Mucosa of rectum (tissue), 2 donors: ENCODE measurements at regions not wholly inside any gene's neighbourhood (a gene's known extent, or its start where the extent isn't known, plus 50 kb on each side); places are given as distances from the start of the nearest gene placed in this dataset.
"Not testable (repeated sequence)": the region's sequence is repeated elsewhere in the genome, so short reads cannot be mapped to it uniquely, and the experiment has no call there.

Experiments
- H3K27ac ChIP-seq, 2 donors: one replicate each; pipeline ENCODE4 v1.7.0; 2013; ENCODE audit warnings: inconsistent platforms in 2 of 2, low read depth in 2 of 2, low read length in 2 of 2
- H3K27me3 ChIP-seq, 2 donors: one replicate each; pipeline ENCODE4 v1.7.0; 2013; ENCODE audit warnings: low read length in 2 of 2; ENCODE audit not compliant: control insufficient read depth in 2 of 2, insufficient read depth in 2 of 2
- H3K36me3 ChIP-seq, 2 donors: one replicate each; pipeline ENCODE4 v1.7.0; 2013; ENCODE audit warnings: low read length in 2 of 2; ENCODE audit not compliant: control insufficient read depth in 2 of 2, insufficient read depth in 2 of 2
- H3K4me1 ChIP-seq, 2 donors: one replicate each; pipeline ENCODE4 v1.7.0; 2013; ENCODE audit warnings: low read length in 2 of 2, mild to moderate bottlenecking in 1 of 2; ENCODE audit not compliant: control insufficient read depth in 2 of 2, insufficient read depth in 2 of 2
- H3K4me3 ChIP-seq, 2 donors: one replicate each; pipeline ENCODE4 v1.7.0; 2013; ENCODE audit warnings: low read length in 2 of 2
- H3K9ac ChIP-seq, 2 donors: one replicate each; pipeline ENCODE4 v1.7.0; 2013; ENCODE audit warnings: low read length in 2 of 2, low read depth in 1 of 2, mild to moderate bottlenecking in 1 of 2
- H3K9me3 ChIP-seq, 2 donors: one replicate each; pipeline ENCODE4 v1.7.0; 2013; ENCODE audit warnings: low read length in 2 of 2; ENCODE audit not compliant: control insufficient read depth in 2 of 2
- donor health status: healthy.
- donor health status: Normal muscosa, but diverticular disease.

GRCh38 chr14:43019826-43020225 is 1413.2 kb downstream of the LRFN5 start:
- Histone ChIP-seq H3K36me3 (no peaks in the 10 kb centered on the region), H3K4me3 (no peak overlapping the region), H3K27ac (no peak overlapping the region), H3K9ac (no peak overlapping the region), H3K4me1 (no peaks in the 10 kb centered on the region), H3K27me3 (no peaks in the 10 kb centered on the region), H3K9me3 (peaks cover 0 to 3% of the 10 kb centered on the region in 2 donors)

DNA sequence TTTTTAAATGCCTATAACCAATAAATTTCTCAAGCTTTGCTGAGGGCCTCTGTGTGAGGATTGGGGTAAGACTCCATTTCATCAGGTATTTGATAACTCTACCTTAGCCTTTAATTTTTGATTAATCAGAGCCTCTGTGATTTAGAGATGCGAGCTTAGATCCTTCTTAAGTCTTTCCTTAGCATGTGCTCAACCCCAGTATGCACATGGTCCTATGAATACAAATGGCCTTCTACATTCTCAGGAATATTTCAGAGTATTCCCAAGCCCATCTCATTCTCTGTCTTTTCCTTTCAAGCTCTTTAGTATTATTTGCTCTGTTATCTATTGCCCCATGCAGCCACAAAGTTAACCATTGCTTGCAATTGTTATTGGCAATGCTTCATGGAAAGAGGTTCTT is 1407.7 kb downstream of the LRFN5 start:
- Histone ChIP-seq H3K9ac (no peak overlapping the region), H3K27ac (no peak overlapping the region), H3K27me3 (no peaks in the 10 kb centered on the region), H3K4me1 (no peaks in the 10 kb centered on the region), H3K9me3 (no peaks in the 10 kb centered on the region), H3K36me3 (no peaks in the 10 kb centered on the region), H3K4me3 (no peak overlapping the region)

GRCh38 chr14:43012817-43013216 is 1406.1 kb downstream of the LRFN5 start:
- Histone ChIP-seq H3K4me3 (no peak overlapping the region), H3K36me3 (no peaks in the 10 kb centered on the region), H3K27ac (no peak overlapping the region), H3K4me1 (no peaks in the 10 kb centered on the region), H3K27me3 (no peaks in the 10 kb centered on the region), H3K9ac (no peak overlapping the region), H3K9me3 (no peaks in the 10 kb centered on the region)

DNA sequence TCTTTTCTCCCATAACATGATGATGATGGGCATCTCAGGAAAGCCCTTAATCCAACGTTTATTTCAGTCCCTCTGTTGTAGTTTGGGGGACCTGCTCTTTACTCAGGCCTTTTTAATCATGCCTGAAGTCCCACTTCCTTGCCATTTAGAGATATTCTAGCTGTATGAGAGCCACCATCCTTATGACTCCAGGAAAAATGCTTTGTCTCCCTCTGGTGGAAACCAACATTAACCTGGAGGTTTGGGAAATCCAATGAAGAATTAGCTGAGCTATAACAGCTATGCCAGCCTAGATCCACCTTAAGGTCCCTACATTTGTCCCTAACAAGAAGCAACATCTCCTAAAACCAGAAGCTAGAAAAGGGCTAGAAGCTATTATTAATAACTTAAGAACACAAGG is 1399.1 kb downstream of the LRFN5 start:
- Histone ChIP-seq H3K27ac (no peak overlapping the region), H3K4me3 (no peak overlapping the region), H3K4me1 (no peaks in the 10 kb centered on the region), H3K36me3 (no peaks in the 10 kb centered on the region), H3K9me3 (peaks cover 5 to 25% of the 10 kb centered on the region in 2 donors), H3K27me3 (no peaks in the 10 kb centered on the region), H3K9ac (no peak overlapping the region)

DNA sequence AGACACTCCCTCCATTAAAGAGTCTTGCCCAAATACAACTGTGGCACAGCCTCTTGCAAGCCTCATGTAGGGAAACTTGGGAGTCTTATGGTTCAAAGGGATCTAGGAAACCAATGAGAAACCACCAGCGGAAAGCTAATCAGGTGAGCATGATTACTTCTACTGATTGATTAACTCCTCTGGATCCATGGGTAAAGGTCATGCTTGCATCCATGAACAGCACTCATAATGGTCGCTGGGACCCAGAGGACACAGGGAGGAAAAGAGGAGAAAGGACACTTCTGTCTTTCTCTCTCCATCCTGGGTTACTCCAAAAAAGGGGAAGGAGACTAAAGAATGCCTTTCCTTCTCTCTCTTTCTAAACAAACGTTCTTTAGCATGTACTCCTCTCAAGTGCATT is 1397.2 kb downstream of the LRFN5 start:
- Histone ChIP-seq H3K36me3 (no peaks in the 10 kb centered on the region), H3K4me1 (no peaks in the 10 kb centered on the region), H3K4me3 (no peak overlapping the region), H3K9ac (no peak overlapping the region), H3K27me3 (no peaks in the 10 kb centered on the region), H3K9me3 (peaks cover 5 to 25% of the 10 kb centered on the region in 2 donors), H3K27ac (no peak overlapping the region)

DNA sequence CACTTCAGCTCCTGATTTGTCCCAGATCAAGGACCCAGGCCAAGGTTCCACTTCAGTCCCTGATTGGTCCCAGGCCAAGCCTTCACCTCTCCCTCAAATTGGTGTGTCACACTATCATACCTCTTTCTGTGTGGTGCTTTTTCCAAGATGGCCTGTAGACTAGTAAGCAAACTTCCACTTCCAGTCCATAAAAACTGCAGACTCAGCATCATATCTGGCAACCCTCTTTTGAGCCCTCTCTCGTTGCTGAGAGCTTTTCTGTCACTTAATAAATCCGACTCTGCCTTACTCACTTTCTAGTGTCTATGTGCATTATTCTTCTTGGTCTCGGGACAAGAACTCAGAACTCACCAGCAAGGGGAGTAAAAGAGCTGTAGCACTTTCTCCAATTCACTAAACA is 1395.1 kb downstream of the LRFN5 start:
- H3K4me1 ChIP-seq: no peaks in the 10 kb centered on the region
- no peak overlapping the region for H3K9ac ChIP-seq
- no peak overlapping the region for H3K4me3 ChIP-seq
- no peaks in the 10 kb centered on the region for H3K36me3 ChIP-seq
- H3K27ac ChIP-seq: no peak overlapping the region
- no peaks in the 10 kb centered on the region for H3K27me3 ChIP-seq
- H3K9me3 ChIP-seq: peaks cover 5 to 25% of the 10 kb centered on the region in 2 donors

- Histone ChIP-seq H3K4me3 (no peak overlapping the region), H3K27ac (no peak overlapping the region), H3K9me3 (no peaks in the 10 kb centered on the region), H3K36me3 (no peaks in the 10 kb centered on the region), H3K4me1 (no peaks in the 10 kb centered on the region), H3K9ac (no peak overlapping the region), H3K27me3 (no peaks in the 10 kb centered on the region)
These were observed 1387.5 kb downstream of the LRFN5 start for GRCh38 chr14:42994051-42994736.

DNA sequence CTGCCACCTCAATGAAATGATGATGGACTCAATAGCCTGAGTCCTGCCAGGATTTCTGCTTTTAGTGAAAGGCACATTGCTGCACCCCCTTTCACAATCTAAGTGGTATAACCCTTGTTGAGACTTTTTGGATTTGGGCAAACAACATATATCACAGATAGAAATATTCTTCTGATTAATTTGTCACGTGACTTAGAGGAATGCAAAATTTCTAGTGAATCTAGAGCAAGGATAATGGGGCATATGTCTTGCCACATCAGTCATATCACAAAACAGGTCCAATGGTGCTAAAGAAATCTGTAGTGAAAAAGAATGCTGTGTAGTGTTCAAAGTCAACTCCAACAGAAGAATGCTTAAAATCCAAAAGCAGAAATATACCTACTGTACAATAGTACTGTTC is 1386.3 kb downstream of the LRFN5 start:
- H3K36me3 ChIP-seq: no peaks in the 10 kb centered on the region
- H3K27ac ChIP-seq: no peak overlapping the region
- H3K9me3 ChIP-seq: no peaks in the 10 kb centered on the region
- H3K4me3 ChIP-seq: no peak overlapping the region
- H3K9ac ChIP-seq: no peak overlapping the region
- no peaks in the 10 kb centered on the region for H3K4me1 ChIP-seq
- no peaks in the 10 kb centered on the region for H3K27me3 ChIP-seq

DNA sequence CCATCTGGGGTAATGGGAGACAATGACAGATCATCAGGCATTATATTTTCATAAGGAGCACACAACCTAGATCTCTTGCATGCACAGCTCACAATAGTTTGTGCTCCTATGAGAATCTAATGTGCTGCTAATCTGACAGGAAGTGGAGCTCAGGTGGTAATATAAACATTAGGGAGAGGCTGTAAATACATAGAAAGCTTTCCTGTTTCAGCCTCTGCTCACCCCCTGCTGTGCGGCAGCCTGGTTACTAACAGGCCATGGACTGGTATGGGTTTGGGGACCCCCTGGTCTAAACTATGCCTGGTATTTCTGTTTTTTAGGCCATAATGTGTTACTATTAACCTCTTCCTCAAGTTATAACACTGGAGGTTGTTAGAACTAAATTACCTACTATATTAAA is 1373.7 kb downstream of the LRFN5 start:
- H3K9ac ChIP-seq: no peak overlapping the region
- no peaks in the 10 kb centered on the region for H3K9me3 ChIP-seq
- H3K36me3 ChIP-seq: no peaks in the 10 kb centered on the region
- H3K4me3 ChIP-seq: no peak overlapping the region
- H3K4me1 ChIP-seq: no peaks in the 10 kb centered on the region
- no peaks in the 10 kb centered on the region for H3K27me3 ChIP-seq
- H3K27ac ChIP-seq: no peak overlapping the region

- not testable (repeated sequence) for H3K9ac ChIP-seq, H3K36me3 ChIP-seq, H3K4me1 ChIP-seq, H3K27ac ChIP-seq, H3K4me3 ChIP-seq, H3K27me3 ChIP-seq, H3K9me3 ChIP-seq
These were observed 1366.5 kb downstream of the LRFN5 start for GRCh38 chr14:42973171-42973570.

DNA sequence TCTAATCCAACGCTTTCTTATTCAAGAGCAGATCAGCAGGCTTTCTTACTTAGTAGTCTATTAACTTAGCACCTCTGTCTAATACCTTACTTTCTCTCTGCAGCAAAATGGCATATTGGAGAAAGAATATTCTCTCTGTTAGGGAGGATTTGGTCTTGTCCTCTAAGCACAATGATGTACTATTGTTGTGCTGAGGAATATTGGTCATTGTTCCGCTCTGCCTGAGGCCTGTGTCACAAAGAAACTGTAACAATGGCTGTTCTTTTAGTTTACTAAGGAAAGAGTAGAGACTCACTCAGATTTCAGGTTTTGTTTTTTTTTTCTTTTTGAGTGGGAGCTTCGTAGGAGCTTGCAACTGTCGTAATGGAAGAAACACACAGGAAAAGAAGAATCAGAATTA is 1358.8 kb downstream of the LRFN5 start:
- Histone ChIP-seq H3K9ac (no peak overlapping the region), H3K4me1 (no peaks in the 10 kb centered on the region), H3K27me3 (no peaks in the 10 kb centered on the region), H3K9me3 (no peaks in the 10 kb centered on the region), H3K36me3 (no peaks in the 10 kb centered on the region), H3K4me3 (no peak overlapping the region), H3K27ac (no peak overlapping the region)
